ENCODE measurements at regions not wholly inside any gene's neighbourhood (a gene's known extent, or its start where the extent isn't known, plus 50 kb on each side); places are given as distances from the start of the nearest gene placed in this dataset.

GRCh38 chr15:53130943-53131342, 340.8 kb upstream of the ONECUT1 start:
- TF ChIP-seq POLR2A (IDR thresholded peaks at IDR 0.05) (no peak), CTCF (IDR thresholded peaks at IDR 0.05) (no peak)

Measured in vagina (tissue), 2 donors.